HEK293 (cell line): ENCODE measurements at regions not wholly inside any gene's neighbourhood (a gene's known extent, or its start where the extent isn't known, plus 50 kb on each side); places are given as distances from the start of the nearest gene placed in this dataset.
A peak's percentile ranks its signal among the peaks of the same experiment; 100 is the strongest.

Experiments used
- CTCF ChIA-PET: fragments of 350-600 bp; formaldehyde crosslinking; extraction: SDS; loops from one replicate; lab custom pipeline; 2021; ENCODE audit warnings: antibody characterized with exemption; lab: Yijun Ruan, JAX
- POLR2A ChIA-PET: fragments of 300-600 bp; formaldehyde crosslinking; extraction: SDS; loops from one replicate; lab custom pipeline; 2020; ENCODE audit warnings: antibody characterized with exemption, inconsistent platforms; lab: Yijun Ruan, JAX
- H3K27ac ChIP-seq: fragments of 200-500 bp; sonication (Bioruptor generic); 2 replicates; pipeline ENCODE4 v1.5.1; 2014; ENCODE audit warnings: low read depth, low read length, control low read depth, inconsistent platforms; ENCODE audit errors: extremely low read depth
- H3K36me3 ChIP-seq, 2 experiments: fragments of 200-500 bp in 1 of 2; sonication (Bioruptor generic) in 1 of 2; 1 replicate in 1 of 2; 2 replicates in 1 of 2; pipeline ENCODE4 v1.5.1; 2014 to 2017; ENCODE audit warnings: inconsistent platforms in 2 of 2, low read length in 2 of 2; ENCODE audit not compliant: control insufficient read depth in 2 of 2, insufficient read depth in 1 of 2
- H3K4me1 ChIP-seq: fragments of 200-500 bp; sonication (Bioruptor generic); 2 replicates; pipeline ENCODE4 v1.5.1; 2014; ENCODE audit warnings: mild to moderate bottlenecking, low read length, inconsistent platforms; ENCODE audit not compliant: control insufficient read depth, insufficient read depth
- H3K4me3 ChIP-seq: 2 replicates; pipeline ENCODE4 v1.5.1; 2011; ENCODE audit warnings: low read depth, mild to moderate bottlenecking, control low read depth, low read length, moderate library complexity
- H3K9me3 ChIP-seq: fragments of 200-500 bp; sonication (Bioruptor generic); 2 replicates; pipeline ENCODE4 v1.5.1; 2014; ENCODE audit warnings: low read depth, low read length, inconsistent platforms; ENCODE audit not compliant: control insufficient read depth, insufficient read depth
- IKZF3 ChIP-seq: fragments of 450-650 bp; IDR thresholded peaks from 2 replicates; pipeline ENCODE4 v1.5.0; 2018; ENCODE audit warnings: missing biosample characterization, mild to moderate bottlenecking, missing genetic modification characterization, moderate library complexity
- KLF10 ChIP-seq: fragments of 450-650 bp; IDR thresholded peaks from 2 replicates; pipeline ENCODE4 v1.5.1; 2018; ENCODE audit warnings: missing biosample characterization, mild to moderate bottlenecking, missing genetic modification characterization
- KLF16 ChIP-seq: fragments of 450-650 bp; formaldehyde crosslinking; IDR thresholded peaks from 2 replicates; pipeline ENCODE4 v1.5.1; 2017; ENCODE audit warnings: missing biosample characterization, missing genetic modification characterization
- SETDB1 ChIP-seq: IDR thresholded peaks from one replicate; pipeline ENCODE4 v1.6.1; 2017; ENCODE audit warnings: mild to moderate bottlenecking, low read length, moderate library complexity, mixed read lengths; ENCODE audit not compliant: insufficient read length
- TRIM28 ChIP-seq: IDR thresholded peaks from 2 replicates; pipeline ENCODE4 v1.6.1; 2011; ENCODE audit warnings: low read length, control low read depth, borderline replicate concordance
- ZBTB17 ChIP-seq: fragments of 450-650 bp; formaldehyde crosslinking; IDR thresholded peaks from 2 replicates; pipeline ENCODE4 v1.5.1; 2016; ENCODE audit warnings: missing biosample characterization, missing genetic modification characterization
- ZNF302 ChIP-seq: fragments of 450-650 bp; formaldehyde crosslinking; IDR thresholded peaks from 2 replicates; pipeline ENCODE4 v1.5.1; 2016; ENCODE audit warnings: missing biosample characterization, missing genetic modification characterization, low read depth
- TF ChIP-seq, protein P1 (sequence below): fragments of 450-650 bp; formaldehyde crosslinking; IDR thresholded peaks from 2 replicates; pipeline ENCODE4 v1.5.1; 2016; ENCODE audit warnings: missing biosample characterization, missing genetic modification characterization
- TF ChIP-seq, protein P2 (sequence below): fragments of 450-650 bp; formaldehyde crosslinking; IDR thresholded peaks from 2 replicates; pipeline ENCODE4 v1.5.1; 2017; ENCODE audit warnings: missing biosample characterization, missing genetic modification characterization
- TF ChIP-seq, protein P3 (sequence below): fragments of 450-650 bp; formaldehyde crosslinking; IDR thresholded peaks from 2 replicates; pipeline ENCODE4 v1.5.1; 2017; ENCODE audit warnings: missing biosample characterization, mild to moderate bottlenecking, missing genetic modification characterization, moderate library complexity
- TF ChIP-seq, protein P4 (sequence below): fragments of 450-650 bp; formaldehyde crosslinking; IDR thresholded peaks from 2 replicates; pipeline ENCODE4 v1.5.1; 2016; ENCODE audit warnings: missing biosample characterization, missing genetic modification characterization
- TF ChIP-seq, protein P5 (sequence below): fragments of 450-650 bp; formaldehyde crosslinking; optimal IDR thresholded peaks from 2 replicates; pipeline ENCODE3; 2016; ENCODE audit warnings: missing biosample characterization, mild to moderate bottlenecking, missing genetic modification characterization
- TF ChIP-seq, protein P6 (sequence below): fragments of 450-650 bp; formaldehyde crosslinking; IDR thresholded peaks from 2 replicates; pipeline ENCODE4 v1.5.1; 2016; ENCODE audit warnings: missing biosample characterization, missing genetic modification characterization

DNA sequence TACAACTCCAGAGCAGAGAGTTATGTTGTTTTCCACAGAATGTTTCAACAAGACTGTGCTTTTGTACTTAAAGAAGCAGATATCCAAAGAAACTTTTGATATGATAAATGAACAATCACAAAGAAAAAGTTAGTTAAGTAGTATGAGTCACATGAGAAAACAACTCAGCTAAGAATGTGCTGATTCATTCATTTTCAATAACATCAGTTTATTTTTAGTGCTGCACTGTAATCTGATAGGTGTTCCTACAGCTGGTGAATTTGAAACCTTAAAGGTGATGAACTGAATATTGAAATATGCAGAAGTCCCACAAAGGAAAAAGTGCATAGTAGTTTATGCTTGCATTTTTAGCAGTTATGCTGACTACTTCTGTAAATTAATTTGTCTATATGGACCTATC lies 180.3 kb upstream of the TENM3 start:
- H3K9me3 ChIP-seq = no peaks in the 10 kb centered on the region
- TF ChIP-seq TRIM28 (peak; percentile 32; the same call in 1 of the 2 replicates), ZBTB17 (0 out of 2 replicates have a peak, but pooled peaks have one; percentile 22), SETDB1 (no peak)
- TF ChIP-seq, protein P1, sequence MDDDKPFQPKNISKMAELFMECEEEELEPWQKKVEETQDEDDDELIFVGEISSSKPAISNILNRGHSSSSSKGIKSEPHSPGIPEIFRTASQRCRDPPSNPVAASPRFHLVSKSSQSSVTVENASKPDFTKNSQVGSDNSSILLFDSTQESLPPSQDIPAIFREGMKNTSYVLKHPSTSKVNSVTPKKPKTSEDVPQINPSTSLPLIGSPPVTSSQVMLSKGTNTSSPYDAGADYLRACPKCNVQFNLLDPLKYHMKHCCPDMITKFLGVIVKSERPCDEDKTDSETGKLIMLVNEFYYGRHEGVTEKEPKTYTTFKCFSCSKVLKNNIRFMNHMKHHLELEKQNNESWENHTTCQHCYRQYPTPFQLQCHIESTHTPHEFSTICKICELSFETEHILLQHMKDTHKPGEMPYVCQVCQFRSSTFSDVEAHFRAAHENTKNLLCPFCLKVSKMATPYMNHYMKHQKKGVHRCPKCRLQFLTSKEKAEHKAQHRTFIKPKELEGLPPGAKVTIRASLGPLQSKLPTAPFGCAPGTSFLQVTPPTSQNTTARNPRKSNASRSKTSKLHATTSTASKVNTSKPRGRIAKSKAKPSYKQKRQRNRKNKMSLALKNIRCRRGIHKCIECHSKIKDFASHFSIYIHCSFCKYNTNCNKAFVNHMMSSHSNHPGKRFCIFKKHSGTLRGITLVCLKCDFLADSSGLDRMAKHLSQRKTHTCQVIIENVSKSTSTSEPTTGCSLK (tag by site-specific recombination) = no peak
- TF ChIP-seq, protein P2, sequence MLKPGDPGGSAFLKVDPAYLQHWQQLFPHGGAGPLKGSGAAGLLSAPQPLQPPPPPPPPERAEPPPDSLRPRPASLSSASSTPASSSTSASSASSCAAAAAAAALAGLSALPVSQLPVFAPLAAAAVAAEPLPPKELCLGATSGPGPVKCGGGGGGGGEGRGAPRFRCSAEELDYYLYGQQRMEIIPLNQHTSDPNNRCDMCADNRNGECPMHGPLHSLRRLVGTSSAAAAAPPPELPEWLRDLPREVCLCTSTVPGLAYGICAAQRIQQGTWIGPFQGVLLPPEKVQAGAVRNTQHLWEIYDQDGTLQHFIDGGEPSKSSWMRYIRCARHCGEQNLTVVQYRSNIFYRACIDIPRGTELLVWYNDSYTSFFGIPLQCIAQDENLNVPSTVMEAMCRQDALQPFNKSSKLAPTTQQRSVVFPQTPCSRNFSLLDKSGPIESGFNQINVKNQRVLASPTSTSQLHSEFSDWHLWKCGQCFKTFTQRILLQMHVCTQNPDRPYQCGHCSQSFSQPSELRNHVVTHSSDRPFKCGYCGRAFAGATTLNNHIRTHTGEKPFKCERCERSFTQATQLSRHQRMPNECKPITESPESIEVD (tag by site-specific recombination) = peak; percentile 54; the same call in 1 of the 2 replicates
- TF ChIP-seq, protein P3, sequence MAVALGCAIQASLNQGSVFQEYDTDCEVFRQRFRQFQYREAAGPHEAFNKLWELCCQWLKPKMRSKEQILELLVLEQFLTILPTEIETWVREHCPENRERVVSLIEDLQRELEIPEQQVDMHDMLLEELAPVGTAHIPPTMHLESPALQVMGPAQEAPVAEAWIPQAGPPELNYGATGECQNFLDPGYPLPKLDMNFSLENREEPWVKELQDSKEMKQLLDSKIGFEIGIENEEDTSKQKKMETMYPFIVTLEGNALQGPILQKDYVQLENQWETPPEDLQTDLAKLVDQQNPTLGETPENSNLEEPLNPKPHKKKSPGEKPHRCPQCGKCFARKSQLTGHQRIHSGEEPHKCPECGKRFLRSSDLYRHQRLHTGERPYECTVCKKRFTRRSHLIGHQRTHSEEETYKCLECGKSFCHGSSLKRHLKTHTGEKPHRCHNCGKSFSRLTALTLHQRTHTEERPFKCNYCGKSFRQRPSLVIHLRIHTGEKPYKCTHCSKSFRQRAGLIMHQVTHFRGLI (tag by site-specific recombination) = no peak
- ChIA-PET POLR2A (no interaction called here), CTCF (no interaction called here)
- no peak overlapping the region for H3K27ac ChIP-seq
- H3K36me3 ChIP-seq = no peaks in the 10 kb centered on the region
- H3K4me3 ChIP-seq = no peak overlapping the region
- H3K4me1 ChIP-seq = peaks cover 4% of the 10 kb centered on the region; the same call in 1 of the 2 replicates

DNA sequence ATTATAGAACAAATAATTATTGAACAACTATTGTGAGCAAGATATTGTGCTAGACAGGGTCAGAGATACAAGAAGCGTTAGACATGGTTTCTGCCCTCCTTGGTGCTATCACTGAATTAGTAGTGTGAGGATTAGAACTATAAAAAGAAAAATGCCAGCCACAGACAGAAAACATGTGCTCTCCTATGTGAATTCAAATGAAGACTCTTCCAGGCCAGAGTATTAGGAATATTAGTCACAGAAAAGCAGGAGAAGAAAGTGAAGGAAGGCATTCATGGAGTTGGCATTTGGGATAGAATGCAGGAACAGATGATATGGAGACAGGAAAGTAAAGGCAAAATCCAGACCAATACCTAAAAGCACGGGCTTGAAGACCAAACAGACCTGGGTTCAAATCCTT lies 179.6 kb upstream of the TENM3 start:
- POLR2A ChIA-PET = no interaction called here
- H3K27ac ChIP-seq = no peak overlapping the region
- H3K36me3 ChIP-seq = no peaks in the 10 kb centered on the region
- H3K9me3 ChIP-seq = no peaks in the 10 kb centered on the region
- H3K4me3 ChIP-seq = no peak overlapping the region
- CTCF ChIA-PET = no interaction called here
- peaks cover 4% of the 10 kb centered on the region; the same call in 1 of the 2 replicates for H3K4me1 ChIP-seq
- TF ChIP-seq IKZF3 (tag by site-specific recombination) = no peak
- TF ChIP-seq, protein P4, sequence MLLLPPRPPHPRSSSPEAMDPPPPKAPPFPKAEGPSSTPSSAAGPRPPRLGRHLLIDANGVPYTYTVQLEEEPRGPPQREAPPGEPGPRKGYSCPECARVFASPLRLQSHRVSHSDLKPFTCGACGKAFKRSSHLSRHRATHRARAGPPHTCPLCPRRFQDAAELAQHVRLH (tag by site-specific recombination) = no peak
- TF ChIP-seq, protein P5, sequence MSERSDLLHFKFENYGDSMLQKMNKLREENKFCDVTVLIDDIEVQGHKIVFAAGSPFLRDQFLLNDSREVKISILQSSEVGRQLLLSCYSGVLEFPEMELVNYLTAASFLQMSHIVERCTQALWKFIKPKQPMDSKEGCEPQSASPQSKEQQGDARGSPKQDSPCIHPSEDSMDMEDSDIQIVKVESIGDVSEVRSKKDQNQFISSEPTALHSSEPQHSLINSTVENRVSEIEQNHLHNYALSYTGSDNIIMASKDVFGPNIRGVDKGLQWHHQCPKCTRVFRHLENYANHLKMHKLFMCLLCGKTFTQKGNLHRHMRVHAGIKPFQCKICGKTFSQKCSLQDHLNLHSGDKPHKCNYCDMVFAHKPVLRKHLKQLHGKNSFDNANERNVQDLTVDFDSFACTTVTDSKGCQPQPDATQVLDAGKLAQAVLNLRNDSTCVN (tag by site-specific recombination) = no peak
- TF ChIP-seq, protein P6, sequence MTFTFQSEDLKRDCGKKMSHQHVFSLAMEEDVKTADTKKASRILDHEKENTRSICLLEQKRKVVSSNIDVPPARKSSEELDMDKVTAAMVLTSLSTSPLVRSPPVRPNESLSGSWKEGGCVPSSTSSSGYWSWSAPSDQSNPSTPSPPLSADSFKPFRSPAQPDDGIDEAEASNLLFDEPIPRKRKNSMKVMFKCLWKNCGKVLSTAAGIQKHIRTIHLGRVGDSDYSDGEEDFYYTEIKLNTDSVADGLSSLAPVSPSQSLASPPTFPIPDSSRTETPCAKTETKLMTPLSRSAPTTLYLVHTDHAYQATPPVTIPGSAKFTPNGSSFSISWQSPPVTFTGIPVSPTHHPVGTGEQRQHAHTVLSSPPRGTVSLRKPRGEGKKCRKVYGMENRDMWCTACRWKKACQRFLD (tag by site-specific recombination) = no peak
- TF ChIP-seq, all 188 proteins: peak for 0

DNA sequence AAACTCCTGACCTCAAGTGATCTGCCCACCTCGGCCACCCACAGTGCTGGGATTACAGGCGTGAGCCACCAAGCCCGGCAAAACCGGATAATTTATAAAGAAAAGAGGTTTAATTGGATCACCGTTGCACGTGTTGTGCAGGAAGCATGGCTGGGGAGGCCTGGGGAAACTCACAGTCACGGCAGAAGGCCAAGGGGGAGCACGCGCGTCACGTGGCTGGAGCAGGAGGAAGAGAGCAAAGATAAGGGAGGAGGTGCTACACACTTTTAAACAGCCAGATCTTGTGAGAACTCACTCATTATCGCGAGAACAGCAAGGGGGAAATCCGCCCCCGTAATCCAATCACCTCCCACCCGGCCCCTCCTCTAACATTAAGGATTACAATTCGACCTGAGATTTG lies 177.9 kb upstream of the TENM3 start:
- ChIA-PET CTCF (no interaction called here), POLR2A (no interaction called here)
- Histone ChIP-seq H3K36me3 (no peaks in the 10 kb centered on the region), H3K27ac (no peak overlapping the region), H3K4me3 (no peak overlapping the region), H3K4me1 (peaks cover 4% of the 10 kb centered on the region; the same call in 1 of the 2 replicates), H3K9me3 (no peaks in the 10 kb centered on the region)
- TF ChIP-seq ZNF302 (tag by site-specific recombination) = no peak
- TF ChIP-seq KLF10 (tag by site-specific recombination) = no peak
- TF ChIP-seq KLF16 (tag by site-specific recombination) = no peak
